ENCODE measurements at regions not wholly inside any gene's neighbourhood (a gene's known extent, or its start where the extent isn't known, plus 50 kb on each side); places are given as distances from the start of the nearest gene placed in this dataset.

GRCh38 chr3:102674284-102674683, 239.5 kb downstream of the ZPLD1 start:
- H3K4me3 ChIP-seq (ENCODE audit: low read length) = peak overlapping the region; percentile 57
- no peaks in the 10 kb centered on the region for H3K27me3 ChIP-seq (ENCODE audit: insufficient read depth, low read depth, low read length)
- H3K79me2 ChIP-seq (replicated peaks; ENCODE audit: insufficient read depth, low read length) = no peaks in the 10 kb centered on the region
- peaks cover 3% of the 10 kb centered on the region for H3F3A ChIP-seq (ENCODE audit: insufficient read depth, low read length, poor library complexity, severe bottlenecking)
- peak overlapping the region; percentile 49 for H3K4me2 ChIP-seq (ENCODE audit: low read length)
- no peaks in the 10 kb centered on the region for H3K9me2 ChIP-seq (ENCODE audit: insufficient read depth, low read length)
- H3K27ac ChIP-seq (ENCODE audit: low read length) = peak overlapping the region; percentile 81
- peak overlapping the region; percentile 51 for H3K9ac ChIP-seq (ENCODE audit: low read length)
- no peaks in the 10 kb centered on the region for H3K9me3 ChIP-seq (ENCODE audit: low read length)
- no peaks in the 10 kb centered on the region for H3K36me3 ChIP-seq (ENCODE audit: insufficient read depth, low read length)
- no peaks in the 10 kb centered on the region for H4K20me1 ChIP-seq (ENCODE audit: insufficient read depth)
- no peak overlapping the region for H2AFZ ChIP-seq (ENCODE audit: low read depth, low read length)
- TF ChIP-seq SMC3 (conservative IDR thresholded peaks at IDR 0.05; ENCODE audit: poor library complexity) (no peak), REST (IDR thresholded peaks at IDR 0.05; ENCODE audit: borderline replicate concordance) (no peak), POLR2AphosphoS5 (IDR thresholded peaks at IDR 0.05) (no peak), TAF1 (IDR thresholded peaks at IDR 0.05; ENCODE audit: low read depth) (no peak), EZH2 (IDR thresholded peaks at IDR 0.05; ENCODE audit: borderline replicate concordance, insufficient read depth, low read length, poor library complexity, severe bottlenecking) (no peak), CTCF (IDR thresholded peaks at IDR 0.05; ENCODE audit: poor library complexity, severe bottlenecking) (no peak), RAD21 (conservative IDR thresholded peaks at IDR 0.05) (no peak), EP300 (conservative IDR thresholded peaks at IDR 0.05; ENCODE audit: poor library complexity, severe bottlenecking) (no peak), MXI1 (conservative IDR thresholded peaks at IDR 0.05; ENCODE audit: poor library complexity, severe bottlenecking) (no peak)

GRCh38 chr3:102676424-102676823, 241.6 kb downstream of the ZPLD1 start:
- H3F3A ChIP-seq (ENCODE audit: insufficient read depth, low read length, poor library complexity, severe bottlenecking) = peaks cover 3% of the 10 kb centered on the region
- H3K9ac ChIP-seq (ENCODE audit: low read length) = no peak overlapping the region
- no peaks in the 10 kb centered on the region for H3K79me2 ChIP-seq (replicated peaks; ENCODE audit: insufficient read depth, low read length)
- no peaks in the 10 kb centered on the region for H3K9me3 ChIP-seq (ENCODE audit: low read length)
- TF ChIP-seq REST (IDR thresholded peaks at IDR 0.05; ENCODE audit: borderline replicate concordance) = no peak
- TF ChIP-seq POLR2AphosphoS5 (IDR thresholded peaks at IDR 0.05) = no peak
- no peak for TF ChIP-seq MXI1 (conservative IDR thresholded peaks at IDR 0.05; ENCODE audit: poor library complexity, severe bottlenecking)
- TF ChIP-seq RAD21 (conservative IDR thresholded peaks at IDR 0.05) = no peak
- TF ChIP-seq EP300 (conservative IDR thresholded peaks at IDR 0.05; ENCODE audit: poor library complexity, severe bottlenecking) = no peak
- no peak for TF ChIP-seq EZH2 (IDR thresholded peaks at IDR 0.05; ENCODE audit: borderline replicate concordance, insufficient read depth, low read length, poor library complexity, severe bottlenecking)
- no peak for TF ChIP-seq TAF1 (IDR thresholded peaks at IDR 0.05; ENCODE audit: low read depth)
- no peaks in the 10 kb centered on the region for H3K27me3 ChIP-seq (ENCODE audit: insufficient read depth, low read depth, low read length)
- H3K36me3 ChIP-seq (ENCODE audit: insufficient read depth, low read length) = no peaks in the 10 kb centered on the region
- no peak overlapping the region for H3K27ac ChIP-seq (ENCODE audit: low read length)
- no peaks in the 10 kb centered on the region for H3K9me2 ChIP-seq (ENCODE audit: insufficient read depth, low read length)
- H4K20me1 ChIP-seq (ENCODE audit: insufficient read depth) = no peaks in the 10 kb centered on the region
- no peak overlapping the region for H3K4me3 ChIP-seq (ENCODE audit: low read length)
- H3K4me2 ChIP-seq (ENCODE audit: low read length) = no peak overlapping the region
- no peak overlapping the region for H2AFZ ChIP-seq (ENCODE audit: low read depth, low read length)
